Endodermal cell (in vitro differentiated cells): ENCODE measurements at regions not wholly inside any gene's neighbourhood (a gene's known extent, or its start where the extent isn't known, plus 50 kb on each side); places are given as distances from the start of the nearest gene placed in this dataset.

Experiments used
- DNase-seq: peaks from one replicate; pipeline ENCODE4 v3.0.0-alpha.2; 2017
- H3K27ac ChIP-seq: 2 replicates; pipeline ENCODE4 v1.5.1; 2013; ENCODE audit warnings: mild to moderate bottlenecking, low read depth, low read length, moderate library complexity
- H3K27me3 ChIP-seq: 2 replicates; pipeline ENCODE4 v1.6.1; 2013; ENCODE audit warnings: mild to moderate bottlenecking, low read length, moderate library complexity; ENCODE audit not compliant: insufficient read depth, control insufficient read depth, poor library complexity, severe bottlenecking
- H3K36me3 ChIP-seq: 2 replicates; pipeline ENCODE4 v1.7.0; 2013; ENCODE audit warnings: mild to moderate bottlenecking, low read length, moderate library complexity; ENCODE audit not compliant: control insufficient read depth, insufficient read depth
- H3K4me1 ChIP-seq: one replicate; pipeline ENCODE4 v1.7.0; 2013; ENCODE audit warnings: low read length; ENCODE audit not compliant: control insufficient read depth, insufficient read depth
- H3K4me3 ChIP-seq: 2 replicates; pipeline ENCODE4 v1.5.1; 2013; ENCODE audit warnings: mild to moderate bottlenecking, low read length, moderate library complexity
- H3K9ac ChIP-seq: 2 replicates; pipeline ENCODE4 v1.6.1; 2013; ENCODE audit warnings: mild to moderate bottlenecking, low read length, moderate library complexity; ENCODE audit not compliant: poor library complexity, severe bottlenecking; ENCODE audit errors: extremely low read depth
- H3K9me3 ChIP-seq: 2 replicates; pipeline ENCODE4 v1.6.1; 2013; ENCODE audit warnings: mild to moderate bottlenecking, low read length, moderate library complexity; ENCODE audit not compliant: control insufficient read depth
- H3K27ac Mint-ChIP-seq: 2 replicates; pipeline ENCODE4 v1.8.0; 2020; ENCODE audit warnings: mixed read lengths
- H3K27me3 Mint-ChIP-seq: 2 replicates; pipeline ENCODE4 v1.8.0; 2021; ENCODE audit warnings: mild to moderate bottlenecking, mixed read lengths; ENCODE audit not compliant: insufficient read depth
- H3K36me3 Mint-ChIP-seq: 2 replicates; pipeline ENCODE4 v1.8.0; 2020; ENCODE audit warnings: low read depth, mixed read lengths
- H3K4me1 Mint-ChIP-seq: 2 replicates; pipeline ENCODE4 v1.8.0; 2020; ENCODE audit warnings: mixed read lengths
- H3K4me3 Mint-ChIP-seq: 2 replicates; pipeline ENCODE4 v1.8.0; 2020; ENCODE audit warnings: mild to moderate bottlenecking, moderate library complexity, mixed read lengths
- H3K9me3 Mint-ChIP-seq: 2 replicates; pipeline ENCODE4 v1.8.0; 2020; ENCODE audit warnings: mild to moderate bottlenecking, mixed read lengths
- WGBS, 2 experiments: methylation state at CpG; one replicate each; pipeline versions ENCODE4 v1.1.5 to v1.1.7; 2013; ENCODE audit warnings: missing lambda C conversion rate in 2 of 2, mixed read lengths in 1 of 2; ENCODE audit not compliant: insufficient coverage in 1 of 2, insufficient read length in 1 of 2; 5-methylcytosine and 5-hydroxymethylcytosine counted together
- TF ChIP-seq, protein P1 (sequence below): fragments of 200-600 bp; sonication (generic); conservative IDR thresholded peaks from 2 replicates; pipeline ENCODE4 v1.5.0; 2021; ENCODE audit warnings: antibody characterized with exemption, mild to moderate bottlenecking

GRCh38 chr2:39954346-39954745 lies 175.3 kb upstream of the THUMPD2 start:
- Mint-ChIP-seq H3K4me3 (no peak overlapping the region), H3K27ac (no peak overlapping the region), H3K27me3 (no peaks in the 10 kb centered on the region), H3K9me3 (no peaks in the 10 kb centered on the region), H3K36me3 (no peaks in the 10 kb centered on the region), H3K4me1 (peaks cover 1% of the 10 kb centered on the region)
- no peak overlapping the region for H3K4me3 ChIP-seq
- no peaks in the 10 kb centered on the region for H3K4me1 ChIP-seq
- no peak for DNase-seq
- H3K36me3 ChIP-seq, result no peaks in the 10 kb centered on the region
- H3K27me3 ChIP-seq, result no peaks in the 10 kb centered on the region
- H3K9ac ChIP-seq, result no peak overlapping the region
- TF ChIP-seq, protein P1, sequence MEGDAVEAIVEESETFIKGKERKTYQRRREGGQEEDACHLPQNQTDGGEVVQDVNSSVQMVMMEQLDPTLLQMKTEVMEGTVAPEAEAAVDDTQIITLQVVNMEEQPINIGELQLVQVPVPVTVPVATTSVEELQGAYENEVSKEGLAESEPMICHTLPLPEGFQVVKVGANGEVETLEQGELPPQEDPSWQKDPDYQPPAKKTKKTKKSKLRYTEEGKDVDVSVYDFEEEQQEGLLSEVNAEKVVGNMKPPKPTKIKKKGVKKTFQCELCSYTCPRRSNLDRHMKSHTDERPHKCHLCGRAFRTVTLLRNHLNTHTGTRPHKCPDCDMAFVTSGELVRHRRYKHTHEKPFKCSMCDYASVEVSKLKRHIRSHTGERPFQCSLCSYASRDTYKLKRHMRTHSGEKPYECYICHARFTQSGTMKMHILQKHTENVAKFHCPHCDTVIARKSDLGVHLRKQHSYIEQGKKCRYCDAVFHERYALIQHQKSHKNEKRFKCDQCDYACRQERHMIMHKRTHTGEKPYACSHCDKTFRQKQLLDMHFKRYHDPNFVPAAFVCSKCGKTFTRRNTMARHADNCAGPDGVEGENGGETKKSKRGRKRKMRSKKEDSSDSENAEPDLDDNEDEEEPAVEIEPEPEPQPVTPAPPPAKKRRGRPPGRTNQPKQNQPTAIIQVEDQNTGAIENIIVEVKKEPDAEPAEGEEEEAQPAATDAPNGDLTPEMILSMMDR, result no peak
- no peaks in the 10 kb centered on the region for H3K9me3 ChIP-seq
- H3K27ac ChIP-seq, result no peak overlapping the region

DNA sequence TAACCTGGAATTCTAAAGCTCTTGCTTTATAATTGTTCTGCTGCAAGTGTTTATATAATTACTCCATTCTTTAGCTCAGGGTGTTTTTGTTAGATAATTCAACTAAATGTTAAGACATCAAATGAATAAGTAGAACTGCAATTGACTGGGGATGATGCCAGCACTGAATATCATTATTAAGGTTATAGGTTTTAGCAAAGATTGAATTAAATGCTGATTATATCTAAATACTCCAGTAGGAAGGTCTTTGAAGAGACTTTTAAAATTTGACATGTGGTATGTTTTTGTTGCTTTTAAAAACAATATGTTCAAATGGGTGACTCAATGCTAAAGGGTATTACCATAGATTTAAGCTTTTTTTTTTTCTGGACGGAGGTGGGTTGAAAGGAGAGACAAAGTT lies 170.1 kb upstream of the THUMPD2 start:
- no CpG with 5 or more reads among the region's 1 CpG for WGBS, 2 experiments
- DNase-seq, result no peak
- no peaks in the 10 kb centered on the region for H3K9me3 Mint-ChIP-seq
- H3K36me3 ChIP-seq, result no peaks in the 10 kb centered on the region
- H3K4me3 ChIP-seq, result no peak overlapping the region
- TF ChIP-seq, protein P1, result no peak
- no peaks in the 10 kb centered on the region for H3K27me3 Mint-ChIP-seq
- H3K4me3 Mint-ChIP-seq, result no peak overlapping the region
- H3K9ac ChIP-seq, result no peak overlapping the region
- H3K27ac Mint-ChIP-seq, result no peak overlapping the region
- H3K27me3 ChIP-seq, result no peaks in the 10 kb centered on the region
- H3K9me3 ChIP-seq, result no peaks in the 10 kb centered on the region
- no peak overlapping the region for H3K27ac ChIP-seq
- H3K4me1 ChIP-seq, result no peaks in the 10 kb centered on the region
- no peaks in the 10 kb centered on the region for H3K4me1 Mint-ChIP-seq
- no peaks in the 10 kb centered on the region for H3K36me3 Mint-ChIP-seq

DNA sequence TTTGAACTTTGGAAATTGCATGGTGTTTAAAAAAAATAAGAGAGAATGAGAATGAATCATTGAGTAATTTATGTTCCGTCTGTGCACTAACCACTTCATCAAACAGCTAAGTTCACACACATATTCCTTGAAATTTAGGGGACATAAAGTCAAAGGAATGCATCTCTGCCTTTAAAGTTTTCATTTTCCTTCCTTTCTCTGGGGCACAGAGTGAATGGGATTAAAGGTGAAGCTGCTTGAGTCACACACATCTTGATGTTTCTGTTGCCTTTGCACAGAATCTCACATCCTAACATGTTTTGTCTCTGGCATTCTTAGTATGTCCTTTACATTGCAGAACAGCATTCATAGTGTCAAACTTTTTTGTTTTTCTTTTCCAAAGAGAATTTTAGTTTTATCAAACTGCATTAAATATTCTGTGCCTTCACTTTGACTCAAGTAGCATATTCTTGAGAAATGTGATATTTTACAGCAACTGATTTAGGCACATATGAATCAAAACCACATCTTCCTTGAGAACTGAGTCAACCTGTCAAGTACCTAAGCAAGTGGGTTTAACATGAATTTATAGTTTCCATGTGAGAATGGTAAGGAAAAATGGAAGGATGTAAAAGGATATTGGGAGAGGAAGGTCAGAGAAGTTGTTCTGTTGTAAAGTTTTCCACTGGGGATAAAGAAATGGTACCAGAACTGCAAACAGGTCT lies 169.1 kb upstream of the THUMPD2 start:
- H3K9ac ChIP-seq, result no peak overlapping the region
- no peaks in the 10 kb centered on the region for H3K9me3 Mint-ChIP-seq
- H3K4me1 ChIP-seq, result no peaks in the 10 kb centered on the region
- no peaks in the 10 kb centered on the region for H3K27me3 Mint-ChIP-seq
- H3K9me3 ChIP-seq, result no peaks in the 10 kb centered on the region
- no peaks in the 10 kb centered on the region for H3K36me3 ChIP-seq
- no peak overlapping the region for H3K4me3 Mint-ChIP-seq
- H3K27me3 ChIP-seq, result no peaks in the 10 kb centered on the region
- H3K4me1 Mint-ChIP-seq, result no peaks in the 10 kb centered on the region
- TF ChIP-seq, protein P1, result no peak
- no peak overlapping the region for H3K4me3 ChIP-seq
- WGBS, 2 experiments, result 88% methylated on average over 1 of the region's 1 CpG; no CpG with 5 or more reads in 1 of the 2 experiments
- DNase-seq, result no peak
- H3K27ac Mint-ChIP-seq, result no peak overlapping the region
- H3K27ac ChIP-seq, result no peak overlapping the region
- no peaks in the 10 kb centered on the region for H3K36me3 Mint-ChIP-seq
